Coronary artery (tissue), 2 donors: ENCODE measurements at regions not wholly inside any gene's neighbourhood (a gene's known extent, or its start where the extent isn't known, plus 50 kb on each side); places are given as distances from the start of the nearest gene placed in this dataset.

ENCODE experiments used
- DNase-seq: peaks from one replicate; pipeline ENCODE4 v3.0.0-alpha.2; 2017; ENCODE audit warnings: low spot score
- H3K27ac ChIP-seq, 2 donors: fragments of 200-600 bp; sonication (generic); one replicate each; pipeline ENCODE4 v1.5.1; 2016 to 2019
- H3K4me3 ChIP-seq: fragments of 200-600 bp; sonication (generic); 2 replicates; pipeline ENCODE4 v1.5.1; 2016; ENCODE audit warnings: mild to moderate bottlenecking, moderate library complexity
- CTCF ChIP-seq: fragments of 200-600 bp; sonication (generic); IDR thresholded peaks from one replicate; pipeline ENCODE4 v1.5.1; 2019; ENCODE audit warnings: antibody characterized with exemption

- H3K4me3 ChIP-seq = no peak overlapping the region
- no peak for DNase-seq
- no peak overlapping the region for H3K27ac ChIP-seq
- no peak for TF ChIP-seq CTCF
Observed at GRCh38 chr1:79575424-79575823, 568.9 kb upstream of the ADGRL4 start.

GRCh38 chr1:79568411-79568810, 561.9 kb upstream of the ADGRL4 start:
- Histone ChIP-seq H3K4me3 (no peak overlapping the region), H3K27ac (no peak overlapping the region)
- no peak for DNase-seq
- TF ChIP-seq CTCF = no peak

GRCh38 chr1:79561521-79561978, 555.0 kb upstream of the ADGRL4 start:
- no peak overlapping the region for H3K4me3 ChIP-seq
- DNase-seq = no peak
- H3K27ac ChIP-seq = no peak overlapping the region
- no peak for TF ChIP-seq CTCF

GRCh38 chr1:79556189-79556588, 549.7 kb upstream of the ADGRL4 start:
- no peak for TF ChIP-seq CTCF
- DNase-seq = no peak
- no peak overlapping the region for H3K27ac ChIP-seq
- H3K4me3 ChIP-seq = no peak overlapping the region

GRCh38 chr1:79554688-79555087, 548.2 kb upstream of the ADGRL4 start:
- Histone ChIP-seq H3K4me3 (no peak overlapping the region), H3K27ac (no peak overlapping the region)
- no peak for TF ChIP-seq CTCF
- DNase-seq = no peak

- H3K27ac ChIP-seq = no peak overlapping the region
- no peak overlapping the region for H3K4me3 ChIP-seq
- no peak for DNase-seq
- no peak for TF ChIP-seq CTCF
Observed at GRCh38 chr1:79551321-79551720, 544.8 kb upstream of the ADGRL4 start.

GRCh38 chr1:79550402-79550801, 543.9 kb upstream of the ADGRL4 start:
- no peak for DNase-seq
- Histone ChIP-seq H3K27ac (no peak overlapping the region), H3K4me3 (no peak overlapping the region)
- TF ChIP-seq CTCF = no peak
